MCF 10A (cell line): ENCODE measurements at regions not wholly inside any gene's neighbourhood (a gene's known extent, or its start where the extent isn't known, plus 50 kb on each side); places are given as distances from the start of the nearest gene placed in this dataset.

Source experiments
- BruUV-seq: library from RNA; stranded (reverse); fragments of 400-500 nt; replicated peaks from 2 replicates; lab custom pipeline; 2021; lab: Mats Ljungman, UMichigan
- CTCF ChIA-PET: fragments of 300-600 bp; sonication (Branson Sonifier 250); formaldehyde crosslinking; extraction: SDS; loops from one replicate; lab custom pipeline; 2021; ENCODE audit warnings: antibody characterized with exemption, inconsistent platforms; lab: Yijun Ruan, JAX
- POLR2A ChIA-PET: fragments of 300-600, 350-650 bp; sonication (Branson Sonifier 250); formaldehyde crosslinking; extraction: SDS; loops from one replicate; lab custom pipeline; 2020; ENCODE audit warnings: antibody characterized with exemption, inconsistent platforms; lab: Yijun Ruan, JAX
- DNase-seq: peaks from one replicate; pipeline ENCODE4 v3.0.0-alpha.2; 2018; ENCODE audit not compliant: unreplicated experiment
- H3K27ac Mint-ChIP-seq: one replicate; pipeline ENCODE4 v1.8.0; 2022; ENCODE audit warnings: mild to moderate bottlenecking, low read depth, mixed read lengths; ENCODE audit not compliant: unreplicated experiment
- H3K27me3 Mint-ChIP-seq: one replicate; pipeline ENCODE4 v1.8.0; 2022; ENCODE audit warnings: mixed read lengths; ENCODE audit not compliant: insufficient read depth, unreplicated experiment
- H3K36me3 Mint-ChIP-seq: one replicate; pipeline ENCODE4 v1.8.0; 2022; ENCODE audit warnings: mild to moderate bottlenecking, moderate library complexity, mixed read lengths; ENCODE audit not compliant: insufficient read depth, unreplicated experiment
- H3K4me1 Mint-ChIP-seq: one replicate; pipeline ENCODE4 v1.8.0; 2022; ENCODE audit warnings: mixed read lengths; ENCODE audit not compliant: insufficient read depth, unreplicated experiment
- H3K4me3 Mint-ChIP-seq: one replicate; pipeline ENCODE4 v1.8.0; 2022; ENCODE audit warnings: mild to moderate bottlenecking, moderate library complexity, mixed read lengths; ENCODE audit not compliant: unreplicated experiment
- H3K9me3 Mint-ChIP-seq: one replicate; pipeline ENCODE4 v1.8.0; 2022; ENCODE audit warnings: mixed read lengths; ENCODE audit not compliant: unreplicated experiment
- intact Hi-C: fragments of 100-400 bp; cut with micrococcal nuclease; formaldehyde crosslinking; loops from 2 replicates; pipeline ENCODE4 v1.14.1; 2022
- TF ChIP-seq, protein P1 (sequence below): fragments of 200-600 bp; IDR thresholded peaks from one replicate; pipeline ENCODE4 v1.8.0; 2022; ENCODE audit warnings: antibody characterized with exemption, mild to moderate bottlenecking; ENCODE audit not compliant: unreplicated experiment

DNA sequence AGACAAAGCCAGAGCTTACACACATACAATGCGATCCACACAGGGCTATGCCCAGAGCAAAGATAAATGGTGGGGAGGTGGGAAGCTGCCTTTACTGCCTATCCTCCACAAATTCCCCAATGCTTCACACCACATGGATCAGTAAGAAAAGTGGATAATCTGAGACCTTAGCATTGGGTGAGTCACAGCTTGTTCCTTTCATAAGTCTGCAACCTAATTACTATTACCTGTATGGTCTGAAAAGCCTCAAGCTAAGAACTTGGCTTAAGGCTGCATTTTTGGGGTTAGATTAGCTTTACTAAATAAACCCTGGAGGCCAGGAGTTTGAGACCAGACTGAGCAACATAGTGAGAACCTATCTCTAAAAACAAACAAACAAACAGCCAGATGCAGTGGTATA, 66.0 kb upstream of the BTBD3 start:
- Mint-ChIP-seq H3K4me3 (no peak overlapping the region), H3K27me3 (no peaks in the 10 kb centered on the region), H3K36me3 (no peaks in the 10 kb centered on the region), H3K27ac (peak overlapping the region; percentile 16), H3K4me1 (peaks cover 46% of the 10 kb centered on the region), H3K9me3 (no peaks in the 10 kb centered on the region)
- intact Hi-C loops = loop anchor here (2.0 kb wide), 1 partner anchor 41 kb away; no protein-coding TSS in a partner anchor
- DNase-seq = peak; percentile 25
- TF ChIP-seq, protein P1, sequence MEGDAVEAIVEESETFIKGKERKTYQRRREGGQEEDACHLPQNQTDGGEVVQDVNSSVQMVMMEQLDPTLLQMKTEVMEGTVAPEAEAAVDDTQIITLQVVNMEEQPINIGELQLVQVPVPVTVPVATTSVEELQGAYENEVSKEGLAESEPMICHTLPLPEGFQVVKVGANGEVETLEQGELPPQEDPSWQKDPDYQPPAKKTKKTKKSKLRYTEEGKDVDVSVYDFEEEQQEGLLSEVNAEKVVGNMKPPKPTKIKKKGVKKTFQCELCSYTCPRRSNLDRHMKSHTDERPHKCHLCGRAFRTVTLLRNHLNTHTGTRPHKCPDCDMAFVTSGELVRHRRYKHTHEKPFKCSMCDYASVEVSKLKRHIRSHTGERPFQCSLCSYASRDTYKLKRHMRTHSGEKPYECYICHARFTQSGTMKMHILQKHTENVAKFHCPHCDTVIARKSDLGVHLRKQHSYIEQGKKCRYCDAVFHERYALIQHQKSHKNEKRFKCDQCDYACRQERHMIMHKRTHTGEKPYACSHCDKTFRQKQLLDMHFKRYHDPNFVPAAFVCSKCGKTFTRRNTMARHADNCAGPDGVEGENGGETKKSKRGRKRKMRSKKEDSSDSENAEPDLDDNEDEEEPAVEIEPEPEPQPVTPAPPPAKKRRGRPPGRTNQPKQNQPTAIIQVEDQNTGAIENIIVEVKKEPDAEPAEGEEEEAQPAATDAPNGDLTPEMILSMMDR = no peak
- POLR2A ChIA-PET = interaction anchor here (0.7 to 4.1 kb wide), 6 partner anchors 42 to 1441 kb away, joined by 3 to 22 read pairs (median 6); no protein-coding TSS in a partner anchor
- CTCF ChIA-PET = interaction anchor here (0.7 kb wide), 2 partner anchors 135 to 341 kb away, joined by 3 read pairs; no protein-coding TSS in a partner anchor
- no TSS peak for BruUV-seq

DNA sequence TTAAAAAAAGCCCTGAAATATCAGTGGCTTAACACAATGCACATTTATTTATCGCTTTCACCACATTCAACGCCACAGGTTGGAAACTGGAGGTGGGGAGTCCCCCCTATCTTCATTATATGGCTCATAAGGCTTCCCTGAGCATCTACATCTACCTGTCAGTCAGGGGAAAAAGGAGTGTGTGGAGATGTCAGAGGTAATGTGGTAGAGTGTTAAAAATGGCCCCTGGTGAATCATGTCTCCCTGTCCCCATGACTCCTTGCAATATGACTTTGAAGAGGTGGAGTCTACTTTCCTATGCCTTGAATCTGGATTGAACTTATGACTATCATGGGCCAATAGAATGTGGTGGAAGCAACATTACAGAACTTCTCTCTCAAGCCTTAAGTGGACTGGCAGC, 65.5 kb upstream of the BTBD3 start:
- ChIA-PET CTCF (interaction anchor here (0.5 to 1.6 kb wide), 3 partner anchors 41 to 1895 kb away, joined by 3 to 5 read pairs (median 5); no protein-coding TSS in a partner anchor), POLR2A (interaction anchor here (0.9 to 4.1 kb wide), 2 partner anchors 41 to 52 kb away, joined by 3 to 22 read pairs; no protein-coding TSS in a partner anchor)
- H3K4me1 Mint-ChIP-seq = peaks cover 46% of the 10 kb centered on the region

GRCh38 chr20:11852811-11853210, 64.9 kb upstream of the BTBD3 start:
- TF ChIP-seq, protein P1 = no peak

More for the DNA sequence above, 65.5 kb upstream of the BTBD3 start:
- TF ChIP-seq, protein P1 = no peak
- Mint-ChIP-seq H3K4me3 (no peak overlapping the region), H3K27ac (peak overlapping the region; percentile 16), H3K36me3 (no peaks in the 10 kb centered on the region), H3K27me3 (no peaks in the 10 kb centered on the region), H3K9me3 (no peaks in the 10 kb centered on the region)
- DNase-seq = no peak
- intact Hi-C loops = no loop called here
- BruUV-seq = no TSS peak

GRCh38 chr20:11853359-11853758, 64.3 kb upstream of the BTBD3 start:
- TF ChIP-seq, protein P1 = no peak
- Mint-ChIP-seq H3K27ac (peak overlapping the region; percentile 16), H3K4me3 (no peak overlapping the region), H3K36me3 (no peaks in the 10 kb centered on the region), H3K4me1 (peaks cover 39% of the 10 kb centered on the region), H3K27me3 (no peaks in the 10 kb centered on the region), H3K9me3 (no peaks in the 10 kb centered on the region)
- no TSS peak for BruUV-seq
- DNase-seq = no peak
- intact Hi-C loops = no loop called here
- CTCF ChIA-PET = interaction anchor here (0.6 to 1.6 kb wide), 4 partner anchors 20 to 176 kb away, joined by 3 to 5 read pairs (median 4); no protein-coding TSS in a partner anchor
- POLR2A ChIA-PET = interaction anchor here (1.0 to 1.2 kb wide), 2 partner anchors 41 to 54 kb away, joined by 4 to 5 read pairs; no protein-coding TSS in a partner anchor

More at GRCh38 chr20:11852811-11853210, 64.9 kb upstream of the BTBD3 start:
- H3K9me3 Mint-ChIP-seq = no peaks in the 10 kb centered on the region
- ChIA-PET CTCF (interaction anchor here (0.6 to 1.6 kb wide), 4 partner anchors 20 to 175 kb away, joined by 3 to 5 read pairs (median 4); no protein-coding TSS in a partner anchor), POLR2A (interaction anchor here (0.5 to 1.2 kb wide), 4 partner anchors 37 to 209 kb away, joined by 3 to 5 read pairs (median 4); no protein-coding TSS in a partner anchor)
- peak; percentile 15 for DNase-seq
- no peak overlapping the region for H3K4me3 Mint-ChIP-seq
- peak overlapping the region; percentile 16 for H3K27ac Mint-ChIP-seq
- H3K36me3 Mint-ChIP-seq = no peaks in the 10 kb centered on the region
- H3K4me1 Mint-ChIP-seq = peaks cover 40% of the 10 kb centered on the region
- no TSS peak for BruUV-seq
- intact Hi-C loops = no loop called here
- no peaks in the 10 kb centered on the region for H3K27me3 Mint-ChIP-seq
